ENCODE measurements at regions not wholly inside any gene's neighbourhood (a gene's known extent, or its start where the extent isn't known, plus 50 kb on each side); places are given as distances from the start of the nearest gene placed in this dataset.

- TF ChIP-seq CTCF (IDR thresholded peaks at IDR 0.05 in 2 of 3, conservative IDR thresholded peaks at IDR 0.05 in 1 of 3; ENCODE audit: borderline replicate concordance in 1 of 3, insufficient read depth in 1 of 3, low read depth in 2 of 3, low read length in 2 of 3), result no peak
- TF ChIP-seq SIN3A (IDR thresholded peaks at IDR 0.05; ENCODE audit: low read depth), result no peak
- no peak for TF ChIP-seq POLR2A (IDR thresholded peaks at IDR 0.05; ENCODE audit: borderline replicate concordance, extremely low read depth, insufficient read depth, insufficient read length)
- TF ChIP-seq ZBTB33 (IDR thresholded peaks at IDR 0.05; ENCODE audit: extremely low read depth, insufficient replicate concordance, low read length), result no peak
- no peak for TF ChIP-seq EZH2 (IDR thresholded peaks at IDR 0.05)
- no peak for TF ChIP-seq FOSL1 (IDR thresholded peaks at IDR 0.05; ENCODE audit: low read depth)
- no peak for TF ChIP-seq MAX (IDR thresholded peaks at IDR 0.05)
- no peak for TF ChIP-seq REST (IDR thresholded peaks at IDR 0.05; ENCODE audit: low read depth)
- TF ChIP-seq ATF3 (IDR thresholded peaks at IDR 0.05), result no peak
- no peak for TF ChIP-seq EZH2phosphoT487 (IDR thresholded peaks at IDR 0.05; ENCODE audit: borderline replicate concordance)
- no peak for TF ChIP-seq POLR2AphosphoS5 (IDR thresholded peaks at IDR 0.05; ENCODE audit: low read depth, low read length)
Observed at GRCh38 chr14:35940291-35940690, 114.2 kb downstream of the BRMS1L start.

Data from HCT116 (cell line).